Chondrocyte (in vitro differentiated cells): ENCODE measurements at regions not wholly inside any gene's neighbourhood (a gene's known extent, or its start where the extent isn't known, plus 50 kb on each side); places are given as distances from the start of the nearest gene placed in this dataset.

Experiments
- DNase-seq: peaks from one replicate; pipeline ENCODE4 v3.0.0; 2021; ENCODE audit warnings: mixed read lengths, low spot score
- H3K27ac Mint-ChIP-seq: one replicate; pipeline ENCODE4 v1.8.0; 2021; ENCODE audit warnings: mild to moderate bottlenecking, moderate library complexity, mixed read lengths; ENCODE audit not compliant: unreplicated experiment
- H3K27me3 Mint-ChIP-seq: 2 replicates; pipeline ENCODE4 v1.8.0; 2021; ENCODE audit warnings: low read depth, mixed read lengths
- H3K36me3 Mint-ChIP-seq: 2 replicates; pipeline ENCODE4 v1.8.0; 2021; ENCODE audit warnings: low read depth, mixed read lengths
- H3K4me1 Mint-ChIP-seq: 2 replicates; pipeline ENCODE4 v1.8.0; 2021; ENCODE audit warnings: low read depth, mild to moderate bottlenecking, mixed read lengths
- H3K4me3 Mint-ChIP-seq: one replicate; pipeline ENCODE4 v1.8.0; 2021; ENCODE audit warnings: mild to moderate bottlenecking, moderate library complexity, mixed read lengths; ENCODE audit not compliant: unreplicated experiment
- H3K9me3 Mint-ChIP-seq: 2 replicates; pipeline ENCODE4 v1.8.0; 2021; ENCODE audit warnings: low read depth, mixed read lengths
- TF ChIP-seq, protein P1 (sequence below): fragments of 200-600 bp; sonication (generic); IDR thresholded peaks from 2 replicates; pipeline ENCODE4 v1.5.0; 2021; ENCODE audit warnings: antibody characterized with exemption, mild to moderate bottlenecking, moderate library complexity

DNA sequence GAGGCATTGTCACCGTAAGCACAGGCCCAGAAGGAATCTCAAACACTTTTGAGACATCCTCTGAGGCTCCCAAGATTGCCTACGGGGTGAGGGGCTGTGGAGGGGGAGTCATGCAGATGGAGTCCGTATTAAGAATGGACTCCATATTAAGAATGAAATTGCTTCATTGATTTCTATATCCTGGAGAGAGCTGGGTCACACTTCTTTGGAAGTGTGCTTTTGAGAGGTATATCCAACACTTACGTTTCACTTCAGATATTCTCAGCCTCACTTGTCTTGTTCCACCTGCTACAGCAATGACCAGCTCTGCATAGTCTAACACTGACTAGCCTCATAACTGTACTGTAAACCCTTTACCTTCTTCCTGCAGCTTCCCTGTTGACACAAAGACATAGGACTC, 62.6 kb upstream of the ARHGAP5 start:
- H3K27me3 Mint-ChIP-seq = no peaks in the 10 kb centered on the region
- no peak for DNase-seq
- H3K27ac Mint-ChIP-seq = no peak overlapping the region
- H3K4me1 Mint-ChIP-seq = peaks cover 5% of the 10 kb centered on the region
- no peaks in the 10 kb centered on the region for H3K9me3 Mint-ChIP-seq
- H3K36me3 Mint-ChIP-seq = no peaks in the 10 kb centered on the region
- H3K4me3 Mint-ChIP-seq = no peak overlapping the region
- TF ChIP-seq, protein P1, sequence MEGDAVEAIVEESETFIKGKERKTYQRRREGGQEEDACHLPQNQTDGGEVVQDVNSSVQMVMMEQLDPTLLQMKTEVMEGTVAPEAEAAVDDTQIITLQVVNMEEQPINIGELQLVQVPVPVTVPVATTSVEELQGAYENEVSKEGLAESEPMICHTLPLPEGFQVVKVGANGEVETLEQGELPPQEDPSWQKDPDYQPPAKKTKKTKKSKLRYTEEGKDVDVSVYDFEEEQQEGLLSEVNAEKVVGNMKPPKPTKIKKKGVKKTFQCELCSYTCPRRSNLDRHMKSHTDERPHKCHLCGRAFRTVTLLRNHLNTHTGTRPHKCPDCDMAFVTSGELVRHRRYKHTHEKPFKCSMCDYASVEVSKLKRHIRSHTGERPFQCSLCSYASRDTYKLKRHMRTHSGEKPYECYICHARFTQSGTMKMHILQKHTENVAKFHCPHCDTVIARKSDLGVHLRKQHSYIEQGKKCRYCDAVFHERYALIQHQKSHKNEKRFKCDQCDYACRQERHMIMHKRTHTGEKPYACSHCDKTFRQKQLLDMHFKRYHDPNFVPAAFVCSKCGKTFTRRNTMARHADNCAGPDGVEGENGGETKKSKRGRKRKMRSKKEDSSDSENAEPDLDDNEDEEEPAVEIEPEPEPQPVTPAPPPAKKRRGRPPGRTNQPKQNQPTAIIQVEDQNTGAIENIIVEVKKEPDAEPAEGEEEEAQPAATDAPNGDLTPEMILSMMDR = no peak

DNA sequence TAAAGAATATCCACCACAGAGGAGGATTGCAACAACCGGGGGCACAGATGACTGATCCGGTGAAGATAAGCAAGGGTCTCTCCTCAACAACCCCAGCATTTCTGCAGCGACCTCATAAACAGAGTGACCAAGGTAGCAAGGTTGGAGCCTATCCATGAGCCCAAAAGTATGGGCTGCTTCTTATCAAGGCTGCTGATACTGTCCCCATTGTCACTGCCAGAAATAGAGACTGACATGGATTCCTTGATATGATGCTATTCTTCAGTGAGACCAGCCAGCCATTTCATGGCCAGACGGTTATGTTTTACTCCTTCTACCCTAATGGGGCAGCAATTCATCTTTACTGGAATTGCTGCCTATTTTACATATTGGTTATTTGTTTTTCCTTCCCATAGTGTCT, 61.9 kb upstream of the ARHGAP5 start:
- Mint-ChIP-seq H3K27me3 (no peaks in the 10 kb centered on the region), H3K36me3 (no peaks in the 10 kb centered on the region), H3K4me3 (no peak overlapping the region), H3K4me1 (peaks cover 5% of the 10 kb centered on the region), H3K27ac (no peak overlapping the region), H3K9me3 (no peaks in the 10 kb centered on the region)
- DNase-seq = no peak
- TF ChIP-seq, protein P1 = no peak

DNA sequence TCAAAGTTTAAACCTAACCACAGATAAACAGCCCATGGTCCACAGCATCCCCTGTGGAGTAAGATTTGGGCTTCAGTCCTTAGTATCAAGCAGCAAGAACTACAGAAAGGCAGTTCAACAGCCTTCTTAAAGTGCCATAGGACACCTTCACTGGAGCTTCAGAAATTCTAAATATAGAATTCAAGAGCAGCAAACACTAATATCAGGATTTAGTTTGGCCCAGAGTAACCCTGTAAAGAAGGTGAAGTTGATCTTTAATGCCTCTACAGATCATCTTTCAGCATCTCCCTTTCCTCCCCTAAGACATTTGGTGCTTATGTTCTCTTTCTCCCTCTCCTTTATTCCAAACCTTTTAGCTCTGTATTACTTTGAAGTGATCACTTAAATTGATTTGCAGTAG, 59.5 kb upstream of the ARHGAP5 start:
- H3K9me3 Mint-ChIP-seq = no peaks in the 10 kb centered on the region
- no peaks in the 10 kb centered on the region for H3K27me3 Mint-ChIP-seq
- TF ChIP-seq, protein P1 = no peak
- H3K27ac Mint-ChIP-seq = no peak overlapping the region
- no peaks in the 10 kb centered on the region for H3K36me3 Mint-ChIP-seq
- H3K4me1 Mint-ChIP-seq = no peaks in the 10 kb centered on the region
- H3K4me3 Mint-ChIP-seq = no peak overlapping the region
- no peak for DNase-seq

DNA sequence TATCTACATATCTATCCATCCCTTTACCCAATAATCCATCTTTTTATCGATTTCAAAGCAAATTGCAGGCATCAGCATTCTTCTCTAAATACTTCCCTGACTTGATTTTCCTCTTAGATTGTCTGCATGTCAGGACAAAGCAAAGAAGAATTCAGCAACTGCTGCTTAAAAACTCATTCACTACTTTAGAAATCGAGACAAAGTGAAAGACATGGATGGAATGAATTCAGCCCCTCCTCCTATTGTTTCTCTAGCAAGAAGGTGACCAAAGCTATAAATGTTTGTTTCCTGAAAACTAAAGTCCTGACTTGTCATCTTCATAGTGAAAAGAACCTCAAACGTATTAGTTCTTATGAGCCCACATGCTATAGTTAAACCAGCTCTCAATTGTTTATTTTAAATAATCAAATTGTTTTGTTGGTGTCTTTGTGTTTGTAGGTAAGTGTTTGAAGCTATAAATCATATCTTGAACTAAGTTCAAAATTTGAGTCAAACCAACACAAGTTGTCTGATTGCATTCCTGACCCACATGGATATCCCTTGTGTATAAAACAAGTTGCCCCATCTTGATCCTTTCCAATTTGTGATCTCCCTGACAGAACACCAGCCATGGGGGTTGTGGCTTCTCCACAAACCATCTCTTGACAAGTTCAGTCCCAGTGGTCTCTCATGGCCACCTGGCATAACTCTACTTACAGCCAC, 58.6 kb upstream of the ARHGAP5 start:
- Mint-ChIP-seq H3K36me3 (no peaks in the 10 kb centered on the region), H3K4me1 (no peaks in the 10 kb centered on the region), H3K27me3 (no peaks in the 10 kb centered on the region), H3K9me3 (no peaks in the 10 kb centered on the region), H3K27ac (no peak overlapping the region), H3K4me3 (no peak overlapping the region)
- TF ChIP-seq, protein P1 = no peak
- no peak for DNase-seq

DNA sequence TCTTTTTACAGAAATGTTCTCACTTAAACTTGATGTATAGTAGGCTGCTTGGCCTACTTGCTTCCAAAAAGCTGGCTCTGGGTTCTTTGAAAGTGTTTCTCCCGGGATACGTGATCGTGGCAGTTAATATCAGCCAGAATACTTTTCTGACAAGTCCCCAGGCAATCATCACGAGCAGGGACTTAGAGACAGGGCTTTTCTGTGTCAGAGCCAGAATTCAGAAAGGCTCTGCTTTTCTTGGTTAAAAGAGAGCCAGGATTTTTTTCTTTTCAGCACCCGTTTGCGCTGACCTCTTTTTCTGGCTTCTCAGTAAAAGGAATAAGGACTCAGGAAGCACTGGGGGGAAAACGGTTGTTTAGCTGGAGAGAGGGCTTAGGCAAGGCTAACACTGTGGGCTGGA, 57.8 kb upstream of the ARHGAP5 start:
- H3K4me1 Mint-ChIP-seq = no peaks in the 10 kb centered on the region
- H3K36me3 Mint-ChIP-seq = no peaks in the 10 kb centered on the region
- TF ChIP-seq, protein P1 = no peak
- H3K4me3 Mint-ChIP-seq = no peak overlapping the region
- DNase-seq = no peak
- no peak overlapping the region for H3K27ac Mint-ChIP-seq
- no peaks in the 10 kb centered on the region for H3K9me3 Mint-ChIP-seq
- H3K27me3 Mint-ChIP-seq = no peaks in the 10 kb centered on the region
